ENCODE measurements at regions not wholly inside any gene's neighbourhood (a gene's known extent, or its start where the extent isn't known, plus 50 kb on each side); places are given as distances from the start of the nearest gene placed in this dataset.

DNA sequence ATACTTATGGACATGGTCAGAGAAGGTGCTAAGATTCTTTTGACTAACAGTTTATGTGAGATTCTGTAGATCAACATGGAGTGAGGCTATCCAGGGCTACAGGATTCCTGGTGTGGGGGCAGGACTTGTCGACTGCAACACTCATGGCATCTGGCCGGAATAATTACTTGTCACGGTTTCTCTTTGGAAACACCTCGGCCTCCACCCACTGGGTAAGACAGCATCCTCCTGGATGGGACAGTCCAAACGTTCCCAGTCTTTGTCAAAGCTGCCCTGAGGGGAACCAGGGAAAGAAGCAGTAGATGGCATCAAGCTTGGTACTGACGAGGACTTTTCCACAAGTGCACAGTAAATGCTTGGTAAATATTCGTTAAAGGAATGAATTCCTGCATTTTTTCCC is 762.8 kb downstream of the BRD1 start:
- no peak for TF ChIP-seq EZH2 (IDR thresholded peaks at IDR 0.05)
- TF ChIP-seq POLR2AphosphoS5 (IDR thresholded peaks at IDR 0.05; ENCODE audit: borderline replicate concordance, low read depth, low read length): no peak
